ENCODE measurements at regions not wholly inside any gene's neighbourhood (a gene's known extent, or its start where the extent isn't known, plus 50 kb on each side); places are given as distances from the start of the nearest gene placed in this dataset.
"Not testable (repeated sequence)": the region's sequence is repeated elsewhere in the genome, so short reads cannot be mapped to it uniquely, and the experiment has no call there.

- DNase-seq (ENCODE audit: low read depth in 4 of 4, low spot score in 3 of 4): peak in 2 of 4 donors; percentile 20 to 39
Observed at GRCh38 chr13:50129081-50129705, 113.9 kb downstream of the KCNRG start.

- DNase-seq (ENCODE audit: low read depth in 4 of 4, low spot score in 3 of 4): peak in 1 of 4 donors; percentile 29
Observed at GRCh38 chr13:50129706-50130122, 114.5 kb downstream of the KCNRG start.

- DNase-seq (ENCODE audit: low read depth in 4 of 4, low spot score in 3 of 4): peak in 2 of 4 donors; percentile 36 to 54
Observed at GRCh38 chr13:50130123-50130946, 115.1 kb downstream of the KCNRG start.

- peak in 2 of 4 donors; percentile 26 to 29 for DNase-seq (ENCODE audit: low read depth in 4 of 4, low spot score in 3 of 4)
Observed at GRCh38 chr13:50131920-50132903, 117.0 kb downstream of the KCNRG start.

GRCh38 chr13:50132904-50133357, 117.7 kb downstream of the KCNRG start:
- DNase-seq (ENCODE audit: low read depth in 4 of 4, low spot score in 3 of 4): peak in 1 of 4 donors; percentile 18

GRCh38 chr13:50133358-50133953, 118.2 kb downstream of the KCNRG start:
- no peak for DNase-seq (ENCODE audit: low read depth in 4 of 4, low spot score in 3 of 4)

- DNase-seq (ENCODE audit: low read depth in 4 of 4, low spot score in 3 of 4): no peak
Observed at GRCh38 chr13:50136226-50136625, 121.0 kb downstream of the KCNRG start.

GRCh38 chr13:50136678-50137077, 121.4 kb downstream of the KCNRG start:
- no peak for DNase-seq (ENCODE audit: low read depth in 4 of 4, low spot score in 3 of 4)

- DNase-seq (ENCODE audit: low read depth in 4 of 4, low spot score in 3 of 4): not testable (repeated sequence)
Observed at GRCh38 chr13:50139435-50139934, 124.2 kb downstream of the KCNRG start.

- DNase-seq (ENCODE audit: low read depth in 4 of 4, low spot score in 3 of 4): no peak
Observed at GRCh38 chr13:50140153-50140552, 124.9 kb downstream of the KCNRG start.

- DNase-seq (ENCODE audit: low read depth in 4 of 4, low spot score in 3 of 4): no peak
Observed at GRCh38 chr13:50140581-50141374, 125.5 kb downstream of the KCNRG start.

- DNase-seq (ENCODE audit: low read depth in 4 of 4, low spot score in 3 of 4): no peak
Observed at GRCh38 chr13:50141375-50141975, 126.2 kb downstream of the KCNRG start.

- no peak for DNase-seq (ENCODE audit: low read depth in 4 of 4, low spot score in 3 of 4)
Observed at GRCh38 chr13:50144246-50145160, 129.3 kb downstream of the KCNRG start.

GRCh38 chr13:50149214-50149613, 134.0 kb downstream of the KCNRG start:
- DNase-seq (ENCODE audit: low read depth in 4 of 4, low spot score in 3 of 4): no peak

GRCh38 chr13:50149932-50150331, 134.7 kb downstream of the KCNRG start:
- DNase-seq (ENCODE audit: low read depth in 4 of 4, low spot score in 3 of 4): no peak

- no peak for DNase-seq (ENCODE audit: low read depth in 4 of 4, low spot score in 3 of 4)
Observed at GRCh38 chr13:50152224-50152623, 137.0 kb downstream of the KCNRG start.

- no peak for DNase-seq (ENCODE audit: low read depth in 4 of 4, low spot score in 3 of 4)
Observed at GRCh38 chr13:50152655-50153309, 137.5 kb downstream of the KCNRG start.

All from left renal pelvis (tissue), 4 donors.